GM12878 (cell line): ENCODE measurements at regions not wholly inside any gene's neighbourhood (a gene's known extent, or its start where the extent isn't known, plus 50 kb on each side); places are given as distances from the start of the nearest gene placed in this dataset.

Experiments used
- ATAC-seq: fragments of 200-7000 bp; cut with Tn5 transposase; 3 replicates; pipeline ENCODE4 v1.9.1; 2020; ENCODE audit warnings: mild to moderate bottlenecking, moderate library complexity
- BruUV-seq: library from RNA; stranded (reverse); fragments of 400-500 nt; replicated peaks from 2 replicates; lab custom pipeline; 2021; lab: Mats Ljungman, UMichigan
- CTCF ChIA-PET: fragments of 300-600 bp; sonication (Branson Sonifier 250); formaldehyde crosslinking; extraction: SDS; loops from one replicate; lab custom pipeline; 2021; ENCODE audit warnings: inconsistent platforms; lab: Yijun Ruan, JAX
- POLR2A ChIA-PET: fragments of 350-600 bp; formaldehyde crosslinking; extraction: SDS; loops from one replicate; lab custom pipeline; 2021; ENCODE audit warnings: inconsistent platforms; lab: Charles Lee
- RAD21 ChIA-PET: fragments of 300-600 bp; sonication (Branson Sonifier 250); formaldehyde crosslinking; loops from one replicate; lab custom pipeline; 2023; ENCODE audit warnings: antibody characterized with exemption; ENCODE audit not compliant: unreplicated experiment; lab: Charles Lee
- SMC1A ChIA-PET: fragments of 300-600 bp; sonication (Branson Sonifier 250); formaldehyde crosslinking; loops from one replicate; lab custom pipeline; 2023; ENCODE audit not compliant: unreplicated experiment, uncharacterized antibody; lab: Charles Lee
- DNase-seq: peaks from one replicate; pipeline ENCODE4 v3.0.0-alpha.2; 2011; ENCODE audit warnings: low read depth, low spot score
- FAIRE-seq: peaks from 3 replicates; lab custom pipeline; 2011; peaks lifted over from hg19 to GRCh38; lab: Jason Lieb, UNC
- H2AFZ ChIP-seq: 2 replicates; pipeline ENCODE4 v1.6.0; 2011; ENCODE audit warnings: low read depth, low read length, control low read depth; ENCODE audit not compliant: control insufficient read depth
- H3K27ac ChIP-seq: 2 replicates; pipeline ENCODE4 v1.5.1; 2011; ENCODE audit warnings: control low read depth; ENCODE audit not compliant: control insufficient read depth, insufficient read depth
- H3K27me3 ChIP-seq, 2 experiments: replicated peaks in 1 of 2; 2 replicates each; pipeline versions ENCODE4 v1.6.0 to v1.6.1; 2011; ENCODE audit warnings: low read length in 1 of 2; ENCODE audit not compliant: control insufficient read depth in 2 of 2, insufficient read depth in 2 of 2
- H3K36me3 ChIP-seq, 2 experiments: 2 replicates each; pipeline ENCODE4 v1.5.1; 2011; ENCODE audit warnings: low read length in 1 of 2; ENCODE audit not compliant: control insufficient read depth in 2 of 2, insufficient read depth in 2 of 2
- H3K4me1 ChIP-seq: 2 replicates; pipeline ENCODE4 v1.6.1; 2011; ENCODE audit warnings: mild to moderate bottlenecking, low read length, moderate library complexity, mixed read lengths; ENCODE audit not compliant: control insufficient read depth, insufficient read depth
- H3K4me2 ChIP-seq: 2 replicates; pipeline ENCODE4 v1.6.0; 2011; ENCODE audit warnings: control low read depth; ENCODE audit not compliant: control insufficient read depth, insufficient read depth
- H3K4me3 ChIP-seq: fragments of 200-600 bp; sonication (generic); 2 replicates; pipeline ENCODE4 v1.5.1; 2016
- H3K79me2 ChIP-seq: 2 replicates; pipeline ENCODE4 v1.6.0; 2011; ENCODE audit warnings: low read length; ENCODE audit not compliant: control insufficient read depth, insufficient read depth
- H3K9ac ChIP-seq: 2 replicates; pipeline ENCODE4 v1.8.0; 2011; ENCODE audit warnings: low read length, control low read depth, mixed read lengths; ENCODE audit not compliant: control insufficient read depth, insufficient read depth
- H3K9me3 ChIP-seq: replicated peaks from 3 replicates; pipeline ENCODE4 v1.5.1; 2011; ENCODE audit warnings: mild to moderate bottlenecking, low read length; ENCODE audit not compliant: control insufficient read depth, insufficient read depth
- H4K20me1 ChIP-seq: 2 replicates; pipeline ENCODE4 v1.6.0; 2011; ENCODE audit not compliant: control insufficient read depth, insufficient read depth
- ASH2L ChIP-seq: fragments of 300-600, 200-600 bp; sonication (generic); IDR thresholded peaks from 2 replicates; pipeline ENCODE4 v1.6.1; 2017; ENCODE audit warnings: low read depth, mild to moderate bottlenecking, borderline replicate concordance
- CBX3 ChIP-seq: fragments of 200-600 bp; sonication (generic); IDR thresholded peaks from 2 replicates; pipeline ENCODE4 v1.6.1; 2016; ENCODE audit warnings: low read depth, borderline replicate concordance
- ESRRA ChIP-seq: IDR thresholded peaks from 2 replicates; pipeline ENCODE4 v1.6.1; 2012; ENCODE audit warnings: mild to moderate bottlenecking, low read length, improper control_type of control experiment
- ETV6 ChIP-seq, 2 experiments: fragments of 450-650 bp in 1 of 2; IDR thresholded peaks in 1 of 2; conservative IDR thresholded peaks in 1 of 2; 2 replicates each; pipeline ENCODE4 v1.6.1; 2014; ENCODE audit warnings: antibody characterized with exemption in 1 of 2, borderline replicate concordance in 1 of 2, low read depth in 1 of 2, mild to moderate bottlenecking in 1 of 2, moderate library complexity in 1 of 2
- GABPA ChIP-seq: IDR thresholded peaks from 2 replicates; pipeline ENCODE4 v1.6.1; 2014; ENCODE audit warnings: antibody characterized with exemption, low read depth, mild to moderate bottlenecking, inconsistent platforms
- MEF2A ChIP-seq: IDR thresholded peaks from 2 replicates; pipeline ENCODE4 v1.6.1; 2011; ENCODE audit warnings: low read depth, mild to moderate bottlenecking, low read length, moderate library complexity; ENCODE audit not compliant: insufficient read depth
- NFYB ChIP-seq: IDR thresholded peaks from 2 replicates; pipeline ENCODE4 v1.6.1; 2011; ENCODE audit warnings: low read depth, mild to moderate bottlenecking, low read length, improper control_type of control experiment, moderate library complexity; ENCODE audit not compliant: insufficient read depth
- POLR2A ChIP-seq: IDR thresholded peaks from 2 replicates; pipeline ENCODE4 v1.6.1; 2011; ENCODE audit warnings: low read depth, mild to moderate bottlenecking, low read length
- RAD51 ChIP-seq: fragments of 450-650 bp; IDR thresholded peaks from 2 replicates; pipeline ENCODE4 v1.6.1; 2016; ENCODE audit warnings: moderate library complexity, mild to moderate bottlenecking, inconsistent platforms
- RFX5 ChIP-seq: IDR thresholded peaks from 2 replicates; pipeline ENCODE4 v1.6.1; 2011; ENCODE audit warnings: low read depth, low read length, improper control_type of control experiment
- TCF3 ChIP-seq: IDR thresholded peaks from 2 replicates; pipeline ENCODE4 v1.6.1; 2012; ENCODE audit warnings: low read depth, mild to moderate bottlenecking, low read length, borderline replicate concordance; ENCODE audit not compliant: insufficient read depth
- WRNIP1 ChIP-seq: IDR thresholded peaks from 2 replicates; pipeline ENCODE4 v1.6.1; 2011; ENCODE audit warnings: low read depth, low read length, improper control_type of control experiment, borderline replicate concordance
- ZBTB33 ChIP-seq: fragments of 450-650 bp; IDR thresholded peaks from 2 replicates; pipeline ENCODE4 v1.6.1; 2017; ENCODE audit warnings: mild to moderate bottlenecking
- WGBS: methylation state at CpG from one replicate; pipeline ENCODE4 v1.1.6; 2016; ENCODE audit warnings: low lambda C conversion rate; ENCODE audit not compliant: insufficient replicate concordance, insufficient coverage; ENCODE audit errors: missing lambda C conversion rate; 5-methylcytosine and 5-hydroxymethylcytosine counted together
- in situ Hi-C: fragments of 300-500 bp; cut with MboI; formaldehyde crosslinking; loops from 9 replicates; pipeline ENCODE4 v1.14.3; 2018; ENCODE audit warnings: mixed read lengths
- intact Hi-C: fragments of 100-400 bp; cut with micrococcal nuclease; formaldehyde crosslinking; loops from one replicate; pipeline ENCODE4 v1.14.2; 2022; ENCODE audit not compliant: unreplicated experiment
- TF ChIP-seq, protein P1 (sequence below): IDR thresholded peaks from 2 replicates; pipeline ENCODE4 v1.6.1; 2012; ENCODE audit warnings: improper control_type of control experiment, low read depth, low read length; ENCODE audit not compliant: insufficient replicate concordance
- TF ChIP-seq, protein P2 (sequence below): IDR thresholded peaks from 2 replicates; pipeline ENCODE4 v1.6.1; 2012; ENCODE audit warnings: mild to moderate bottlenecking, low read depth, low read length

DNA sequence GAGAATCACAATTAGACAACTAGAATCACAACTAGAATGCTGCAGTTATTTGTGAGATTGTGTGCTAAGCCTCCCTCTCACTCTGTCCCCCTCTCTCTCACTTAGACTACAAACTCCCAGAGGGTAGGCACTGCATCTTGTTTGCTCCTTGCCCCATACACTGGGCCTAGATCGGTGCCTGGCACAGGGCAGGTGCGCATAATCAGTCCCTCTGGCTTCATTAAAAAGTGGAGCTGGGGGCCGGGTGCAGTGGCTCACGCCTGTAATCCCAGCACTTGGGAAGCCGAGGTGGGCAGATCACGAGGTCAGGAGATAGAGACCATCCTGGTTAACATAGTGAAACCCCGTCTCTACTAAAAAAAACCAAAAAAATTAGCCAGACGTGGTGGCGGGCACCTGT, 456.8 kb downstream of the MIAT start:
- no peak overlapping the region for H3K27ac ChIP-seq
- H3K4me3 ChIP-seq = no peak overlapping the region
- no peak overlapping the region for H3K4me2 ChIP-seq
- ChIA-PET RAD21 (no interaction called here), SMC1A (no interaction called here), CTCF (no interaction called here), POLR2A (no interaction called here)
- no peaks in the 10 kb centered on the region for H3K4me1 ChIP-seq
- TF ChIP-seq ESRRA (no peak), ASH2L (no peak), ETV6 (conservative IDR thresholded peaks at IDR 0.05 in 1 of 2, IDR thresholded peaks at IDR 0.05 in 1 of 2; ENCODE audit: borderline replicate concordance in 1 of 2, low read depth in 1 of 2) (no peak), GABPA (no peak), NFYB (no peak), RFX5 (no peak), POLR2A (no peak), TCF3 (no peak), ZBTB33 (no peak), MEF2A (no peak), RAD51 (no peak), WRNIP1 (no peak), CBX3 (no peak)
- TF ChIP-seq, protein P1, sequence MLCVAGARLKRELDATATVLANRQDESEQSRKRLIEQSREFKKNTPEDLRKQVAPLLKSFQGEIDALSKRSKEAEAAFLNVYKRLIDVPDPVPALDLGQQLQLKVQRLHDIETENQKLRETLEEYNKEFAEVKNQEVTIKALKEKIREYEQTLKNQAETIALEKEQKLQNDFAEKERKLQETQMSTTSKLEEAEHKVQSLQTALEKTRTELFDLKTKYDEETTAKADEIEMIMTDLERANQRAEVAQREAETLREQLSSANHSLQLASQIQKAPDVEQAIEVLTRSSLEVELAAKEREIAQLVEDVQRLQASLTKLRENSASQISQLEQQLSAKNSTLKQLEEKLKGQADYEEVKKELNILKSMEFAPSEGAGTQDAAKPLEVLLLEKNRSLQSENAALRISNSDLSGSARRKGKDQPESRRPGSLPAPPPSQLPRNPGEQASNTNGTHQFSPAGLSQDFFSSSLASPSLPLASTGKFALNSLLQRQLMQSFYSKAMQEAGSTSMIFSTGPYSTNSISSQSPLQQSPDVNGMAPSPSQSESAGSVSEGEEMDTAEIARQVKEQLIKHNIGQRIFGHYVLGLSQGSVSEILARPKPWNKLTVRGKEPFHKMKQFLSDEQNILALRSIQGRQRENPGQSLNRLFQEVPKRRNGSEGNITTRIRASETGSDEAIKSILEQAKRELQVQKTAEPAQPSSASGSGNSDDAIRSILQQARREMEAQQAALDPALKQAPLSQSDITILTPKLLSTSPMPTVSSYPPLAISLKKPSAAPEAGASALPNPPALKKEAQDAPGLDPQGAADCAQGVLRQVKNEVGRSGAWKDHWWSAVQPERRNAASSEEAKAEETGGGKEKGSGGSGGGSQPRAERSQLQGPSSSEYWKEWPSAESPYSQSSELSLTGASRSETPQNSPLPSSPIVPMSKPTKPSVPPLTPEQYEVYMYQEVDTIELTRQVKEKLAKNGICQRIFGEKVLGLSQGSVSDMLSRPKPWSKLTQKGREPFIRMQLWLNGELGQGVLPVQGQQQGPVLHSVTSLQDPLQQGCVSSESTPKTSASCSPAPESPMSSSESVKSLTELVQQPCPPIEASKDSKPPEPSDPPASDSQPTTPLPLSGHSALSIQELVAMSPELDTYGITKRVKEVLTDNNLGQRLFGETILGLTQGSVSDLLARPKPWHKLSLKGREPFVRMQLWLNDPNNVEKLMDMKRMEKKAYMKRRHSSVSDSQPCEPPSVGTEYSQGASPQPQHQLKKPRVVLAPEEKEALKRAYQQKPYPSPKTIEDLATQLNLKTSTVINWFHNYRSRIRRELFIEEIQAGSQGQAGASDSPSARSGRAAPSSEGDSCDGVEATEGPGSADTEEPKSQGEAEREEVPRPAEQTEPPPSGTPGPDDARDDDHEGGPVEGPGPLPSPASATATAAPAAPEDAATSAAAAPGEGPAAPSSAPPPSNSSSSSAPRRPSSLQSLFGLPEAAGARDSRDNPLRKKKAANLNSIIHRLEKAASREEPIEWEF = no peak
- TF ChIP-seq, protein P2, sequence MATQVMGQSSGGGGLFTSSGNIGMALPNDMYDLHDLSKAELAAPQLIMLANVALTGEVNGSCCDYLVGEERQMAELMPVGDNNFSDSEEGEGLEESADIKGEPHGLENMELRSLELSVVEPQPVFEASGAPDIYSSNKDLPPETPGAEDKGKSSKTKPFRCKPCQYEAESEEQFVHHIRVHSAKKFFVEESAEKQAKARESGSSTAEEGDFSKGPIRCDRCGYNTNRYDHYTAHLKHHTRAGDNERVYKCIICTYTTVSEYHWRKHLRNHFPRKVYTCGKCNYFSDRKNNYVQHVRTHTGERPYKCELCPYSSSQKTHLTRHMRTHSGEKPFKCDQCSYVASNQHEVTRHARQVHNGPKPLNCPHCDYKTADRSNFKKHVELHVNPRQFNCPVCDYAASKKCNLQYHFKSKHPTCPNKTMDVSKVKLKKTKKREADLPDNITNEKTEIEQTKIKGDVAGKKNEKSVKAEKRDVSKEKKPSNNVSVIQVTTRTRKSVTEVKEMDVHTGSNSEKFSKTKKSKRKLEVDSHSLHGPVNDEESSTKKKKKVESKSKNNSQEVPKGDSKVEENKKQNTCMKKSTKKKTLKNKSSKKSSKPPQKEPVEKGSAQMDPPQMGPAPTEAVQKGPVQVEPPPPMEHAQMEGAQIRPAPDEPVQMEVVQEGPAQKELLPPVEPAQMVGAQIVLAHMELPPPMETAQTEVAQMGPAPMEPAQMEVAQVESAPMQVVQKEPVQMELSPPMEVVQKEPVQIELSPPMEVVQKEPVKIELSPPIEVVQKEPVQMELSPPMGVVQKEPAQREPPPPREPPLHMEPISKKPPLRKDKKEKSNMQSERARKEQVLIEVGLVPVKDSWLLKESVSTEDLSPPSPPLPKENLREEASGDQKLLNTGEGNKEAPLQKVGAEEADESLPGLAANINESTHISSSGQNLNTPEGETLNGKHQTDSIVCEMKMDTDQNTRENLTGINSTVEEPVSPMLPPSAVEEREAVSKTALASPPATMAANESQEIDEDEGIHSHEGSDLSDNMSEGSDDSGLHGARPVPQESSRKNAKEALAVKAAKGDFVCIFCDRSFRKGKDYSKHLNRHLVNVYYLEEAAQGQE = no peak
- no TSS peak for BruUV-seq
- no peaks in the 10 kb centered on the region for H4K20me1 ChIP-seq
- no peaks in the 10 kb centered on the region; the same call in 2 of the 3 replicates for H3K9me3 ChIP-seq
- no peaks in the 10 kb centered on the region for H3K79me2 ChIP-seq
- H3K9ac ChIP-seq = no peak overlapping the region
- no peaks in the 10 kb centered on the region for H3K36me3 ChIP-seq
- no peak for DNase-seq
- no peak for FAIRE-seq
- H2AFZ ChIP-seq = no peak overlapping the region
- in situ Hi-C loops (no loop called here), intact Hi-C loops (no loop called here)
- 22% methylated on average over 9 of the region's 9 CpGs for WGBS
- no peaks in the 10 kb centered on the region for H3K27me3 ChIP-seq
- ATAC-seq = no peak
